ENCODE measurements at regions not wholly inside any gene's neighbourhood (a gene's known extent, or its start where the extent isn't known, plus 50 kb on each side); places are given as distances from the start of the nearest gene placed in this dataset.

DNA sequence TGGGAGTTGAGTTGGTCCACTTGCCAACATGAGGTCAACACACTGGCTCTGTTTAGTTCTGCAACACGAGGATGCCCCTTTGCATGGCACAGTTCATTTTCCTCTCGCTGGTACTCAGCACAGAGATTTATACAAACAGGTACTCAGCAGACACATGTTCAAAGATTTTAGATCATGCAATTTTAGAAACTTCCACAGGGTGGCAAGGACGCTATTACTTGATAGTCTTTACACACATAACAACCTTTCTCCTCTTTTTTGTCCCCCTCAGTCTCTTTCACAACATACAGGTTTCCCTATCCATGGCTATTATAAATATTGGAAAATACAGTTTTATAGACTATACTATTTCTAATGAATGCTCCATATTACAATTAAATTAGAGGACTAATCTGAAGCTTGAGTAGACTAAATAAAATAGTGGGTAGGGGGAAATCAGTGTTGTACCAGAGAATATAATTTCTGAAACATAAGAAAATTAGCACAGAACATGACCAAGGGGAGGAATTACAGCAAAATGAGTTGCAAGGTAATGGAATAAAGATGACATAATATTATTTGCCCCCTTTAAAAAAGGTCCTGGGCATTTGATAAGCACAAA lies 331.8 kb upstream of the BTBD3 start:
- no peak for DNase-seq (ENCODE audit: low read depth)

DNA sequence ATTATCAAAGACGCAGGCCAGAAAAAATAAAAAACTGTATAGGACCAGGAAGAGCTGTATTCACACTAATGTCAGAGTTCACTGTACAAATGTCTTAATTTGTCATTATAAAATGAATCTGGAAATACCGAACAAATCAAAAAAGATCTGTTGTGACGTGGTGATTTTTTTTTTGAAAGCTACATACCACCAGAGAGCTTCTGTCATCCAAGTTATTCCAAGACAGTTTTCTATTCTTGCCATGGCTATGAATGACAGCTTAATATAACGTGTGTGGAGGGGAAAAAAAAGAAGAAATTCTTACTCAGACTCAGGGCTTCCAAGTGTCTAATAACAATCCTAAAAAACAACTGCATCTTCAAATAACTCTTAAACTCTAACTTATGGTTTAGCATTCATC lies 328.8 kb upstream of the BTBD3 start:
- DNase-seq (ENCODE audit: low read depth): no peak

GRCh38 chr20:11591965-11592364 lies 325.7 kb upstream of the BTBD3 start:
- DNase-seq (ENCODE audit: low read depth): no peak

DNA sequence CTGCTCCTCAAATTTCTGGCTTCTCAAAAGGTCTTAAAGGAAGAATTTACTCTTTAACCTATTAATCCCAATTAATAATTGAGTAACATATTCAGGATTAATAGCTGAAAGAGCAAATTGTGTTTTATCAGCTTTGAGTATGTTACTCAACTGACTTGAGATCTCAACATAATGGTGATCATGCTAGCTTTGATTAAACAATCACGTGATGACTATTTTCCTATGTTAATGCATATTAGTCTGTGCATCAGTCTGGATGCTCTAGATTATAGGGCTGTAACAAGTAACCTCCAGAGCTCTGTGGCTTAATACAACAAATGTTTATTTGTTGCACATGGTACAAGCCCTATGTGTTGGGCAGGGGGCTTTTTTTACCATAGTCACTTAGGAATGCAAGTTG lies 313.4 kb upstream of the BTBD3 start:
- no peak for DNase-seq (ENCODE audit: low read depth)

GRCh38 chr20:11607047-11607446 lies 310.6 kb upstream of the BTBD3 start:
- no peak for DNase-seq (ENCODE audit: low read depth)

GRCh38 chr20:11608736-11609135 lies 309.0 kb upstream of the BTBD3 start:
- no peak for DNase-seq (ENCODE audit: low read depth)

DNA sequence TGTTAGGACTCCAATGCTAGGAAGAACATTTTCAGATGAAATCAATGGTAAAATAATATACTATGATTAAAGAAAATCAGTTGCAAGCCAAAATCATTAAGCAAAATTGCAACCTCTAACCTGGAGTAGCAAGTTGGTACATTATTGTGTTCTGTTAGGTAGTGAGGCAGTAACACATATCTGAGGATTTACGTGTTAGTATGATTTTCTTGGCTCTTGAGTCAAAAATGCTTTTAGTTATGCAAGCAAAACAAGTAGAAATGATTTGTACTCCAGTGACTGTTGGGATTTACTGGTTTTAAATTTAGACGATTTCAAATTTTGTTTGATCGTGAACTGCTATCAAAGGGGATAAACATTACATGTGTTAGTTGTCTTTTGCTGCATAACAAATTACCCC lies 293.0 kb upstream of the BTBD3 start:
- DNase-seq (ENCODE audit: low read depth): no peak

- no peak for DNase-seq (ENCODE audit: low read depth)
Observed at GRCh38 chr20:11626551-11626950, 291.1 kb upstream of the BTBD3 start.

GRCh38 chr20:11642866-11643265 lies 274.8 kb upstream of the BTBD3 start:
- no peak for DNase-seq (ENCODE audit: low read depth)

- DNase-seq (ENCODE audit: low read depth): no peak
Observed at GRCh38 chr20:11646359-11646758, 271.3 kb upstream of the BTBD3 start.

GRCh38 chr20:11650566-11650965 lies 267.1 kb upstream of the BTBD3 start:
- no peak for DNase-seq (ENCODE audit: low read depth)

DNA sequence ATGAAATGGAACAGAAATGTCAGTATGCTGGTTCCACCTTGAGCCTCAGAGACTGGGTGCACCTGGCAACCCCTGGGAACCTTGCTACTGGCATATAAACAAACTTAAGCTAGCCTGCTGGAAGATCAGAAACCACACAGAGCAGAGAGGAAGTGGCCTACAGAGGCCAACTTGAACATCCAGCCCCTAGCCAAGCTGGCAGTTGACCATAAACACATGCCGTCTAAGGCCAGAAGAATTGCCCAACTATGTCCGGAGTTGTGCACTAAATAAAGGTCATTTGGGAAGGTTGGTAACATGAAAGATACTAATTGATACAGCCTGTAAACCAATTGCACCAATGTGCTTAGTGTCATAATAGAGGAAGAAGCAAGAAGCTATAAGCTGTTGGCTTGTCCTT lies 266.6 kb upstream of the BTBD3 start:
- DNase-seq (ENCODE audit: low read depth): no peak

DNA sequence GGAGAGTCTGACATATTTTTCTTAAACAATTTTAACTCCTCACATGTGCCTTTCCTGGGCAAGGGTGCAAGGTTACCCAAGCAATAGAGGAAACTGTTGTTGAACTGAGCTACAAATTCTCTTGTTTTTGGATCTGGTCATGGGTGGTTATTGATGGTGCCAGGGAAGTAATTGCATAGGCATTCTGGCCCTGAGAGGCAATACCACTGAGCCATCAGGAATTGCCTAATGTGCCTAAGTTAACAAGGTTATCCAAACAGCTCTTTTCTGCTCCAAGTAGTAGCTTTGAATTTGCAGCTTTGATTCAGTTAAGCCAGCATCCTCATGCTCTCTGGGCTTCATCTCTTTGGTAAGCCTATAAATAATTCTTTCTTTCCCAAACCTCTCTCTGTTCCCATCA lies 266.0 kb upstream of the BTBD3 start:
- DNase-seq (ENCODE audit: low read depth): no peak

GRCh38 chr20:11652128-11652527 lies 265.6 kb upstream of the BTBD3 start:
- DNase-seq (ENCODE audit: low read depth): no peak

GRCh38 chr20:11654766-11655165 lies 262.9 kb upstream of the BTBD3 start:
- DNase-seq (ENCODE audit: low read depth): no peak

- no peak for DNase-seq (ENCODE audit: low read depth)
Observed at GRCh38 chr20:11660673-11661072, 257.0 kb upstream of the BTBD3 start.

GRCh38 chr20:11671015-11671511 lies 246.6 kb upstream of the BTBD3 start:
- DNase-seq (ENCODE audit: low read depth): no peak

DNA sequence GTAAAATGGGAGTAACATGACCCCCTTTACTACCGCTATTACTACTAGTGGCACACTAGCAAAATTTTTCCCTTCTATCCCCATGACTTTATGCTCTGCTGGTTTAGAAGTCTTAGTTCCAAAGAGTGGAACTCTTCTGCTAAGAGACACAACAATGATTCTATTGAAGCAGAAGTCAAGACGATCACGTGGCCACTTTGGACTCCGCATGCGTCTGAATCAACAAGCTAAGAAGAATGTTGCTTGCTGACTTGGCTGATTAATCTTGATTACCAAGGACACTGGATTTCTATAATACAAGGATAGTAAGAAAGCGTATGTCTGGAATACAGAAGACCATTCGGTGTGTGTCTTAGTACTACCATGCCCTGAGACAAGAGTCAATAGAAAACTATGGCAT lies 244.7 kb upstream of the BTBD3 start:
- no peak for DNase-seq (ENCODE audit: low read depth)

DNA sequence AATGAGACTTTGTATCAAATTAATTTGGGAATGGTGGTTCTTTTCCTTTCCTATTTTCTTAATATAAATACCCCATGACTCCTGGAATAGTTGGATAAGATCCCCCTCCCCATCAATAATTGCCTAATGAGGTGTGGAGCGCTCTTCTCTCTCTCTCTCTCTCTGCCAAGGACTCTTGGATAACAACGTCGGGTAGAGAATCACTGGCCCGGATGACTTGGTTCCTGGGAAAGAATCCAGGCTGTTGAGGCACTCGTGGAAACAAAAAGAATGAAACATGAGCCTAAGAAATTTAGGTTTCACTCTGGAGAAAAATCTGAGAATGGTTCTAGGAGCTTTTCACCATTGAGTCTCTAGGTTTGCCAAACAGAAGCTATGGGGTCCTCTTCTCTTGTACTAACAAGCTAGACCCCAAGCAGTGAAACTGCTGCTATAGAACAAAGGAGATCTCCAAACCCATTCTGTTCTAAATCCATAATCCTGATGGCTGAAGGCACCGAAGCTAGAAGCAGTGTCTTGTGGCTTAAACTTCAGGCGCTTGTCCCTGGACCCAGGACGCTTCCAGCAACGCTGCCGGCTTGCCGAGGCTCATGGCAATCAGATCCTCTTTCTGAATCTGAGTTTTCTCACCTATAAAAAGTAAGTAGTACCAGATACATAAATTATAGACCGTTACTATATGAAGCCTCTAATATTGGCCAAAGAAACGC lies 241.6 kb upstream of the BTBD3 start:
- DNase-seq (ENCODE audit: low read depth): peak; percentile 25

GRCh38 chr20:11676630-11677287 lies 240.9 kb upstream of the BTBD3 start:
- DNase-seq (ENCODE audit: low read depth): peak; percentile 13

DNA sequence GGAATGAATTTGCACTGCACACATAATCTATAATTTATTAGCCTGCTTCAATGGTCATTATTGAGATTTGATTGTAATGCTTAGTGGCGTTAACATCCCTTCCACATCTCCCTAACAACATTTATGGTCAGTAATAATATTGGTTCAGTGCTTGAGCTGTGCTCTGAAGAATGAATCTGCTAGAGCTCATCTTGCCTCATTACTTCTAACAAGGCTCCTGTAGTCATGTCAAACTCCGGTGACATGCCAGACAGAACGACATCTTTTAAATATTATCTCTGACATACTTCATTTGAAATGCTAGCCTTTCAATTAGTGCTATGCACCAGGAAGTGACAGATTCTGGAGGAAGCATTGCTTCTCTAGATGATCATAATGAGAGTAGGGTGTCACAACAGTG lies 240.3 kb upstream of the BTBD3 start:
- no peak for DNase-seq (ENCODE audit: low read depth)

DNA sequence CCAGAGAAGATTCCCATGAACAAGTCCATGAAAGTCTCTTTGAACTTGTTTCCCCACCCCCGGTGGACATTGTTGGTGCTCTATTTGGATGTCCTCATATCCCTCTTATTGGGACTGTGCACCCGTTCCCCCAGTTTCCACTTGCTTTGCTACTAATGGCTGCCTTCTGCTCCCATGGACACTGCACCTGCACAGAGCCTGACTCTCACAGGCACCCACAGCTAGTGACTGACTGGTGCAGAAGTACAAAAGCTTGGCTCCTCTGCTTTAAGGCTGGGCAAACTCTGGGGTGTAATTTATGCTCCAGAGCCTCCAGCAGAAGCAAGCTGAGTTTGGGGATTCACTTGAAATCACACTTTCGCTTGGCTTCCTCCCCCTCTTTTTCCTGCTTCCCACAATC lies 239.9 kb upstream of the BTBD3 start:
- DNase-seq (ENCODE audit: low read depth): no peak

GRCh38 chr20:11682285-11682684 lies 235.4 kb upstream of the BTBD3 start:
- no peak for DNase-seq (ENCODE audit: low read depth)
